ENCODE measurements at regions not wholly inside any gene's neighbourhood (a gene's known extent, or its start where the extent isn't known, plus 50 kb on each side); places are given as distances from the start of the nearest gene placed in this dataset.

DNA sequence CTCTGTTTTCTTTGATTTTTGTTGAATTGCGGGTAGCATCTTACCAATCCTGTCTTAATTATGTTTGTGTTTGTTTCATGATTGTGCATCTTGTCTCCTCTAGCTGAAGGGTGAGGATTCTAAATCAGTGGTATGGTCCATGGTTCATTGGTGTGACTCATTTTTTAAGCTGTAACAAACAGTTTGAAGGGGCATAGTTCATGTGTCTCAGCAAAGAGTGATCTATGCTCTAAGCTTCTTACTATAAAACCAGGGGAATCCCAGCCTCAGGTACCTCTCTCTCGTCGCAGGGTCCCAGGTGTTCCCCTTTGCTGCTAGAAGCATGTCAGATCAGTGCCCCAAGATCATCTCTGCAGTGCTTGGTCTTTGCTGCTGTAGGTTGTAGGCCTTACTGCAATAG lies 100.1 kb downstream of the OTUD1 start:
- intact Hi-C loops (cut with micrococcal nuclease) = no loop called here

More for the DNA sequence above, 100.1 kb downstream of the OTUD1 start:
- FAIRE-seq = no peak
- TF ChIP-seq POLR2AphosphoS5 (IDR thresholded peaks at IDR 0.05; ENCODE audit: insufficient read depth, low read depth, low read length) (no peak), GATA2 (IDR thresholded peaks at IDR 0.05; ENCODE audit: insufficient read depth, insufficient read length, low read depth, low read length) (no peak), FOS (IDR thresholded peaks at IDR 0.05; ENCODE audit: borderline replicate concordance, insufficient read depth, low read length) (no peak), JUN (IDR thresholded peaks at IDR 0.05; ENCODE audit: borderline replicate concordance, insufficient read depth, insufficient read length, low read depth) (no peak), MYC (IDR thresholded peaks at IDR 0.05; ENCODE audit: low read depth, low read length) (no peak), EZH2 (IDR thresholded peaks at IDR 0.05; ENCODE audit: borderline replicate concordance, low read depth, low read length, severe bottlenecking) (no peak), POLR2A (IDR thresholded peaks at IDR 0.05; ENCODE audit: low read depth, low read length) (no peak)
- TF ChIP-seq, protein P1, sequence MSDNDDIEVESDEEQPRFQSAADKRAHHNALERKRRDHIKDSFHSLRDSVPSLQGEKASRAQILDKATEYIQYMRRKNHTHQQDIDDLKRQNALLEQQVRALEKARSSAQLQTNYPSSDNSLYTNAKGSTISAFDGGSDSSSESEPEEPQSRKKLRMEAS (IDR thresholded peaks at IDR 0.05; ENCODE audit: insufficient read depth, insufficient read length) = no peak
- TF ChIP-seq, protein P2, sequence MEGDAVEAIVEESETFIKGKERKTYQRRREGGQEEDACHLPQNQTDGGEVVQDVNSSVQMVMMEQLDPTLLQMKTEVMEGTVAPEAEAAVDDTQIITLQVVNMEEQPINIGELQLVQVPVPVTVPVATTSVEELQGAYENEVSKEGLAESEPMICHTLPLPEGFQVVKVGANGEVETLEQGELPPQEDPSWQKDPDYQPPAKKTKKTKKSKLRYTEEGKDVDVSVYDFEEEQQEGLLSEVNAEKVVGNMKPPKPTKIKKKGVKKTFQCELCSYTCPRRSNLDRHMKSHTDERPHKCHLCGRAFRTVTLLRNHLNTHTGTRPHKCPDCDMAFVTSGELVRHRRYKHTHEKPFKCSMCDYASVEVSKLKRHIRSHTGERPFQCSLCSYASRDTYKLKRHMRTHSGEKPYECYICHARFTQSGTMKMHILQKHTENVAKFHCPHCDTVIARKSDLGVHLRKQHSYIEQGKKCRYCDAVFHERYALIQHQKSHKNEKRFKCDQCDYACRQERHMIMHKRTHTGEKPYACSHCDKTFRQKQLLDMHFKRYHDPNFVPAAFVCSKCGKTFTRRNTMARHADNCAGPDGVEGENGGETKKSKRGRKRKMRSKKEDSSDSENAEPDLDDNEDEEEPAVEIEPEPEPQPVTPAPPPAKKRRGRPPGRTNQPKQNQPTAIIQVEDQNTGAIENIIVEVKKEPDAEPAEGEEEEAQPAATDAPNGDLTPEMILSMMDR (IDR thresholded peaks at IDR 0.05; ENCODE audit: extremely low read depth in 1 of 2, insufficient read depth in 1 of 2, low read depth in 1 of 2, low read length in 2 of 2) = no peak
- no peak overlapping the region for H3K4me2 ChIP-seq (ENCODE audit: insufficient read depth, low read length)
- H3K27ac ChIP-seq (ENCODE audit: insufficient read depth, low read depth, low read length) = no peak overlapping the region
- no peaks in the 10 kb centered on the region for H3K36me3 ChIP-seq (ENCODE audit: control insufficient read depth in 2 of 2, extremely low read depth in 1 of 2, insufficient read depth in 2 of 2, low read length in 2 of 2)
- no peak overlapping the region for H3K4me3 ChIP-seq (replicated peaks in 1 of 3; ENCODE audit: insufficient read depth in 1 of 3, low read depth in 1 of 3, low read length in 3 of 3)
- no peaks in the 10 kb centered on the region for H3K79me2 ChIP-seq (ENCODE audit: control insufficient read depth, insufficient read depth, low read length)
- no peaks in the 10 kb centered on the region for H3K4me1 ChIP-seq (ENCODE audit: control insufficient read depth, extremely low read depth, insufficient read depth, low read length)
- dilution Hi-C loops (cut with MboI; ENCODE audit: extremely low pct_ligation_motif_present, low sequenced_read_pairs) = no loop called here
- no peaks in the 10 kb centered on the region for H4K20me1 ChIP-seq (replicated peaks; ENCODE audit: control insufficient read depth, extremely low read depth, insufficient read depth, low read length)
- H3K9me1 ChIP-seq (replicated peaks; ENCODE audit: control insufficient read depth, extremely low read depth, insufficient read depth, low read length) = no peaks in the 10 kb centered on the region
- H3K27me3 ChIP-seq (ENCODE audit: control insufficient read depth in 2 of 2, insufficient read depth in 2 of 2, low read length in 2 of 2) = no peaks in the 10 kb centered on the region
- DNase-seq (ENCODE audit: low read depth, low spot score) = no peak
- no peaks in the 10 kb centered on the region for H3K9me3 ChIP-seq (replicated peaks; ENCODE audit: control insufficient read depth, insufficient read depth, low read length)
- ChIA-PET CTCF (no interaction called here), POLR2A (no interaction called here)
- H3K9ac ChIP-seq (replicated peaks; ENCODE audit: extremely low read depth, insufficient read depth, low read length) = no peak overlapping the region
- no peak overlapping the region for H2AFZ ChIP-seq (ENCODE audit: low read depth, low read length)
- no TSS peak for BruUV-seq (replicated peaks)
